MM.1S (cell line): ENCODE measurements at regions not wholly inside any gene's neighbourhood (a gene's known extent, or its start where the extent isn't known, plus 50 kb on each side); places are given as distances from the start of the nearest gene placed in this dataset.

Experiments used
- EZH2 ChIP-seq: fragments of 300-600 bp; sonication (generic); optimal IDR thresholded peaks from 2 replicates; pipeline ENCODE3; 2017; ENCODE audit warnings: low read depth, mild to moderate bottlenecking, antibody characterized with exemption, low read length, mixed read lengths
- EZH2phosphoT487 ChIP-seq: fragments of 300-600 bp; sonication (generic); IDR thresholded peaks from 2 replicates; pipeline ENCODE4 v1.6.1; 2018; ENCODE audit warnings: antibody characterized with exemption, low read length
- TF ChIP-seq, protein P1 (sequence below): fragments of 300-600 bp; sonication (generic); IDR thresholded peaks from 2 replicates; pipeline ENCODE4 v1.5.1; 2016; ENCODE audit warnings: antibody characterized with exemption, low read length, mixed read lengths

DNA sequence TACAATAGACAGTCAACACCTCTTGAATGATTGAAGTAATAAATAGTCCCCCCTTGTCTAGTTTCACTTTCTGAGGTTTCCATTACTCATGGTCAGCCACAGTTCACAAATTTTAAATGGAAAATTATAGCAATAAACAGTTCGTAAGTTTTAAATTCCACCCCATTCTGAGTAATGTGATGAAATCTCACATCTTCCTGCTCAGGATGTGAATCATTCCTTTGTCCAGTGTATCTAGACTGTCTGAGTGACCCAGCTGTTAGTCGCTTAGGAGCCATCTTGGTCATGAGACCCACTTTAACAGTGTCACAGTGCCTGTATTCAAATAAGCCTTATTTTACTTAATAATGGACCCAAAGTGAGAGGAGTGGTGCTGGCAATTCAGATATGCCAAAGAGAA is 311.6 kb upstream of the PRR16 start:
- TF ChIP-seq, protein P1, sequence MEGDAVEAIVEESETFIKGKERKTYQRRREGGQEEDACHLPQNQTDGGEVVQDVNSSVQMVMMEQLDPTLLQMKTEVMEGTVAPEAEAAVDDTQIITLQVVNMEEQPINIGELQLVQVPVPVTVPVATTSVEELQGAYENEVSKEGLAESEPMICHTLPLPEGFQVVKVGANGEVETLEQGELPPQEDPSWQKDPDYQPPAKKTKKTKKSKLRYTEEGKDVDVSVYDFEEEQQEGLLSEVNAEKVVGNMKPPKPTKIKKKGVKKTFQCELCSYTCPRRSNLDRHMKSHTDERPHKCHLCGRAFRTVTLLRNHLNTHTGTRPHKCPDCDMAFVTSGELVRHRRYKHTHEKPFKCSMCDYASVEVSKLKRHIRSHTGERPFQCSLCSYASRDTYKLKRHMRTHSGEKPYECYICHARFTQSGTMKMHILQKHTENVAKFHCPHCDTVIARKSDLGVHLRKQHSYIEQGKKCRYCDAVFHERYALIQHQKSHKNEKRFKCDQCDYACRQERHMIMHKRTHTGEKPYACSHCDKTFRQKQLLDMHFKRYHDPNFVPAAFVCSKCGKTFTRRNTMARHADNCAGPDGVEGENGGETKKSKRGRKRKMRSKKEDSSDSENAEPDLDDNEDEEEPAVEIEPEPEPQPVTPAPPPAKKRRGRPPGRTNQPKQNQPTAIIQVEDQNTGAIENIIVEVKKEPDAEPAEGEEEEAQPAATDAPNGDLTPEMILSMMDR = no peak
- TF ChIP-seq EZH2 = no peak
- no peak for TF ChIP-seq EZH2phosphoT487
